IMR-90 (cell line): ENCODE measurements at regions not wholly inside any gene's neighbourhood (a gene's known extent, or its start where the extent isn't known, plus 50 kb on each side); places are given as distances from the start of the nearest gene placed in this dataset.

ENCODE experiments used
- ATAC-seq: fragments of 200-7000 bp; cut with Tn5 transposase; 2 replicates; pipeline ENCODE4 v1.9.1; 2020; ENCODE audit warnings: low read depth, mild to moderate bottlenecking, moderate library complexity
- BruUV-seq: library from RNA; stranded (reverse); fragments of 400-500 nt; replicated peaks from 2 replicates; lab custom pipeline; 2021; lab: Mats Ljungman, UMichigan
- CTCF ChIA-PET: fragments of 300-600 bp; formaldehyde crosslinking; extraction: SDS; loops from one replicate; lab custom pipeline; 2021; ENCODE audit warnings: antibody characterized with exemption; lab: Yijun Ruan, JAX
- POLR2A ChIA-PET: fragments of 300-600 bp; sonication (Branson Sonifier 250); formaldehyde crosslinking; loops from one replicate; lab custom pipeline; 2022; ENCODE audit warnings: antibody characterized with exemption; ENCODE audit not compliant: unreplicated experiment; lab: Charles Lee
- DNase-seq: peaks from one replicate; pipeline ENCODE4 v3.0.0; 2013
- H2AFZ ChIP-seq: replicated peaks from 2 replicates; pipeline ENCODE3; 2013; ENCODE audit warnings: low read length, mild to moderate bottlenecking; ENCODE audit not compliant: poor library complexity
- H2AK5ac ChIP-seq: 2 replicates; pipeline ENCODE4 v1.6.1; 2013; ENCODE audit warnings: low read depth, low read length, inconsistent platforms
- H2AK9ac ChIP-seq: replicated peaks from 2 replicates; pipeline ENCODE3; 2013; ENCODE audit warnings: mild to moderate bottlenecking, low read depth, low read length, moderate library complexity; ENCODE audit not compliant: poor library complexity
- H2BK120ac ChIP-seq: 2 replicates; pipeline ENCODE4 v1.6.1; 2013; ENCODE audit warnings: low read depth, low read length, inconsistent platforms
- H2BK15ac ChIP-seq: 3 replicates; pipeline ENCODE4 v1.6.1; 2013; ENCODE audit warnings: low read depth, low read length, inconsistent platforms
- H2BK20ac ChIP-seq: 2 replicates; pipeline ENCODE4 v1.6.1; 2013; ENCODE audit warnings: low read depth, mild to moderate bottlenecking, inconsistent platforms, low read length, moderate library complexity
- H2BK5ac ChIP-seq: 2 replicates; pipeline ENCODE4 v1.6.1; 2013; ENCODE audit warnings: mild to moderate bottlenecking, low read depth, low read length, inconsistent platforms; ENCODE audit not compliant: poor library complexity, severe bottlenecking
- H3K14ac ChIP-seq: replicated peaks from 2 replicates; pipeline ENCODE4 v1.6.1; 2013; ENCODE audit warnings: low read depth, low read length, inconsistent platforms
- H3K18ac ChIP-seq: 2 replicates; pipeline ENCODE4 v1.6.1; 2013; ENCODE audit warnings: low read depth, low read length, control low read depth
- H3K23ac ChIP-seq: 2 replicates; pipeline ENCODE4 v1.6.1; 2013; ENCODE audit warnings: low read depth, low read length, inconsistent platforms
- H3K27ac ChIP-seq: 2 replicates; pipeline ENCODE4 v1.5.1; 2013; ENCODE audit warnings: mild to moderate bottlenecking, control low read depth, low read length; ENCODE audit not compliant: insufficient read depth
- H3K27me3 ChIP-seq: 2 replicates; pipeline ENCODE4 v1.6.1; 2013; ENCODE audit warnings: low read length; ENCODE audit not compliant: control insufficient read depth, insufficient read depth
- H3K36me3 ChIP-seq: 2 replicates; pipeline ENCODE4 v1.6.1; 2013; ENCODE audit warnings: low read length, mixed read lengths; ENCODE audit not compliant: control insufficient read depth, insufficient read depth
- H3K4ac ChIP-seq: 2 replicates; pipeline ENCODE4 v1.6.1; 2013; ENCODE audit warnings: low read depth, low read length, inconsistent platforms
- H3K4me1 ChIP-seq: 2 replicates; pipeline ENCODE4 v1.6.1; 2013; ENCODE audit warnings: low read length, mixed read lengths; ENCODE audit not compliant: control insufficient read depth, insufficient read depth
- H3K4me2 ChIP-seq: 2 replicates; pipeline ENCODE4 v1.6.1; 2013; ENCODE audit warnings: low read depth, mild to moderate bottlenecking, control low read depth, low read length, moderate library complexity
- H3K4me3 ChIP-seq: 2 replicates; pipeline ENCODE4 v1.5.1; 2013; ENCODE audit warnings: low read depth, mild to moderate bottlenecking, control low read depth, low read length, moderate library complexity; ENCODE audit not compliant: insufficient read depth
- H3K56ac ChIP-seq: 2 replicates; pipeline ENCODE4 v1.6.1; 2013; ENCODE audit warnings: low read length, inconsistent platforms; ENCODE audit not compliant: insufficient read depth; ENCODE audit errors: extremely low read depth
- H3K79me1 ChIP-seq, 2 experiments: 2 replicates each; pipeline ENCODE4 v1.6.1; 2013; ENCODE audit warnings: low read length in 2 of 2, inconsistent platforms in 1 of 2, low read depth in 1 of 2
- H3K9ac ChIP-seq: 2 replicates; pipeline ENCODE4 v1.6.1; 2013; ENCODE audit warnings: low read depth, low read length, control low read depth
- H3K9me1 ChIP-seq: 2 replicates; pipeline ENCODE4 v1.6.1; 2013; ENCODE audit warnings: low read length, inconsistent platforms; ENCODE audit not compliant: insufficient read depth
- H3K9me3 ChIP-seq: 2 replicates; pipeline ENCODE4 v1.6.1; 2013; ENCODE audit warnings: low read length; ENCODE audit not compliant: control insufficient read depth, insufficient read depth
- H4K20me1 ChIP-seq: 2 replicates; pipeline ENCODE4 v1.6.1; 2013; ENCODE audit warnings: low read length, inconsistent platforms; ENCODE audit not compliant: insufficient read depth
- H4K5ac ChIP-seq: 2 replicates; pipeline ENCODE4 v1.6.1; 2013; ENCODE audit warnings: mild to moderate bottlenecking, low read depth, low read length, control low read depth
- H4K8ac ChIP-seq, 2 experiments: 2 replicates each; pipeline ENCODE4 v1.6.1; 2013; ENCODE audit warnings: low read depth in 2 of 2, low read length in 2 of 2, control low read depth in 1 of 2, inconsistent platforms in 1 of 2
- H4K91ac ChIP-seq: 2 replicates; pipeline ENCODE4 v1.6.1; 2013; ENCODE audit warnings: low read depth, low read length, inconsistent platforms; ENCODE audit not compliant: insufficient read depth
- BHLHE40 ChIP-seq: fragments of 150-350 bp; IDR thresholded peaks from 2 replicates; pipeline ENCODE4 v1.6.1; 2016; ENCODE audit warnings: mild to moderate bottlenecking, low read depth, low read length
- CEBPB ChIP-seq: IDR thresholded peaks from 2 replicates; pipeline ENCODE4 v1.6.1; 2012; ENCODE audit warnings: low read depth, low read length, improper control_type of control experiment
- CHD1 ChIP-seq: IDR thresholded peaks from 2 replicates; pipeline ENCODE4 v1.6.1; 2012; ENCODE audit warnings: low read depth, low read length, improper control_type of control experiment
- CTCF ChIP-seq: conservative IDR thresholded peaks from 2 replicates; pipeline ENCODE4 v1.5.1; 2012; ENCODE audit warnings: mild to moderate bottlenecking, low read depth, low read length, improper control_type of control experiment
- FOS ChIP-seq: fragments of 150-350 bp; IDR thresholded peaks from 2 replicates; pipeline ENCODE4 v1.6.1; 2016; ENCODE audit warnings: low read depth, low read length
- MAFK ChIP-seq: IDR thresholded peaks from 2 replicates; pipeline ENCODE4 v1.6.1; 2012; ENCODE audit warnings: low read depth, low read length, improper control_type of control experiment
- MAZ ChIP-seq: IDR thresholded peaks from 2 replicates; pipeline ENCODE4 v1.6.1; 2012; ENCODE audit warnings: low read depth, mild to moderate bottlenecking, low read length, improper control_type of control experiment, moderate library complexity, borderline replicate concordance
- MXI1 ChIP-seq: IDR thresholded peaks from 2 replicates; pipeline ENCODE4 v1.6.1; 2012; ENCODE audit warnings: low read depth, mild to moderate bottlenecking, low read length, moderate library complexity, borderline replicate concordance
- NFE2L2 ChIP-seq: fragments of 150-350 bp; IDR thresholded peaks from 2 replicates; pipeline ENCODE4 v1.6.1; 2016; ENCODE audit warnings: low read depth, mild to moderate bottlenecking, low read length
- POLR2A ChIP-seq: IDR thresholded peaks from 2 replicates; pipeline ENCODE4 v1.6.1; 2012; ENCODE audit warnings: mild to moderate bottlenecking, low read depth, low read length
- RAD21 ChIP-seq: IDR thresholded peaks from 2 replicates; pipeline ENCODE4 v1.6.1; 2012; ENCODE audit warnings: low read length, improper control_type of control experiment
- RCOR1 ChIP-seq: IDR thresholded peaks from 2 replicates; pipeline ENCODE4 v1.6.1; 2012; ENCODE audit warnings: mild to moderate bottlenecking, low read length, improper control_type of control experiment; ENCODE audit not compliant: insufficient replicate concordance
- RFX5 ChIP-seq: IDR thresholded peaks from 2 replicates; pipeline ENCODE4 v1.8.0; 2012; ENCODE audit warnings: low read depth, mild to moderate bottlenecking, low read length, moderate library complexity
- SMC3 ChIP-seq: fragments of 150-350 bp; IDR thresholded peaks from 2 replicates; pipeline ENCODE4 v1.6.1; 2016; ENCODE audit warnings: low read depth, mild to moderate bottlenecking, antibody characterized with exemption, low read length, moderate library complexity
- WGBS, 2 experiments: methylation state at CpG; one replicate each; pipeline versions ENCODE4 v1.1.5 to v1.1.7; 2013; ENCODE audit warnings: missing lambda C conversion rate in 2 of 2; ENCODE audit not compliant: insufficient read length in 1 of 2; ENCODE audit errors: extremely low coverage in 2 of 2; 5-methylcytosine and 5-hydroxymethylcytosine counted together
- dilution Hi-C: fragments of 300-500 bp; cut with HindIII; formaldehyde crosslinking; loops from one replicate; pipeline ENCODE4 v1.14.3; 2018; ENCODE audit warnings: low sequenced_read_pairs; ENCODE audit not compliant: unreplicated experiment
- in situ Hi-C: fragments of 300-500 bp; cut with MboI; formaldehyde crosslinking; loops from 3 replicates; pipeline ENCODE4 v1.14.3; 2019; ENCODE audit warnings: low sequenced_read_pairs, inconsistent platforms, mixed read lengths
- intact Hi-C: fragments of 100-400 bp; cut with micrococcal nuclease; formaldehyde crosslinking; loops from 2 replicates; pipeline ENCODE4 v1.10.0; 2022
- TF ChIP-seq, protein P1 (sequence below): fragments of 150-350 bp; IDR thresholded peaks from 2 replicates; pipeline ENCODE4 v1.6.1; 2016; ENCODE audit warnings: low read depth, mild to moderate bottlenecking, low read length, moderate library complexity, borderline replicate concordance
- TF ChIP-seq, protein P2 (sequence below): fragments of 150-350 bp; IDR thresholded peaks from 2 replicates; pipeline ENCODE4 v1.6.1; 2017; ENCODE audit warnings: mild to moderate bottlenecking, antibody characterized with exemption, low read length, low read depth

DNA sequence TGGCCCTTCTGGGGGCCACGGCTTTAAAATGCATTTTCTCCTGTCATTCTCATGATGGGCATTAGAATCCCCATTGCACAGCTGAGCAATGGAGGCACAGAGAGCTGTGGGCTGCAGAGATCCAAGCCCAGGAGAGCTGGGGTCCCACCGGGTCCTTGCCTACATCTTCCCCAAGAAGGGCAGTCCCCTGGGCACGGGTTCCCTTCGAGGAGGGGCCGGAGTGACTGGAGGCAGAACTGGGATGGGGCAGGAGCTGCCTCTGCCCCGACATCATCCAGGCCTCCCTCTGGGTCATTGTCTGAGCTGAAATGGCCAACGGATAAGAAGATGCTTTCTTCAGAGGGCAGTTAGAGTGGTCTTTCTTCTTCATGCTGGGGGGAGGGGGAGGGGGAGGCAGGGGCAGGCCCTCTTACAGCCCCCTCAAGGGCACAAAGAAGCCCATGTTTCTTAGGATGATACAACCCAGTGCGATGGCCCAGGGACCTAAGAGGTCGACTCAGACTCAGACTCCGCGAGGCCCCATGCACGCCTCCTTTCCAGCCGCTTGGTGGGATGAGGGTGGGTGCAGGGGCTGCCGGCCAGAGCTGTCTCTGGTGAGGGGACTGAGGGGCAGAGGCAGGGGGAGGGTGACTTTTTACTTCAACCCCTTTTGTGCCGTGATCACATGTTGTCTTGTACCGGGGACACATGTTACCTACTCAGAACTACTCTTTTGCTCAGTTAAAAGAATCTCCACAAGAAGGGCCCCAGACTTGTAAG is 112.4 kb upstream of the IRX2 start:
- BruUV-seq = no TSS peak
- H2BK20ac ChIP-seq = no peak overlapping the region
- no peak overlapping the region for H3K9ac ChIP-seq
- DNase-seq (no peak), ATAC-seq (no peak)
- H3K4ac ChIP-seq = no peak overlapping the region
- H2AFZ ChIP-seq = no peak overlapping the region
- H4K20me1 ChIP-seq = no peaks in the 10 kb centered on the region
- no peak overlapping the region for H3K56ac ChIP-seq
- in situ Hi-C loops (no loop called here), dilution Hi-C loops (no loop called here), intact Hi-C loops (no loop called here)
- peaks cover 38% of the 10 kb centered on the region for H3K9me3 ChIP-seq
- H2BK5ac ChIP-seq = no peak overlapping the region
- no peaks in the 10 kb centered on the region for H3K9me1 ChIP-seq
- H4K8ac ChIP-seq = no peak overlapping the region
- no peaks in the 10 kb centered on the region for H3K79me1 ChIP-seq
- CTCF ChIA-PET = no interaction called here
- no peak overlapping the region for H3K23ac ChIP-seq
- H3K27me3 ChIP-seq = no peaks in the 10 kb centered on the region
- no peak overlapping the region for H2AK9ac ChIP-seq
- POLR2A ChIA-PET = no interaction called here
- TF ChIP-seq MAZ (no peak), MAFK (no peak), RFX5 (no peak), RAD21 (no peak), CTCF (no peak), BHLHE40 (no peak), POLR2A (no peak), CHD1 (no peak), RCOR1 (no peak), SMC3 (no peak), MXI1 (no peak), FOS (no peak), NFE2L2 (no peak), CEBPB (no peak)
- TF ChIP-seq, protein P1, sequence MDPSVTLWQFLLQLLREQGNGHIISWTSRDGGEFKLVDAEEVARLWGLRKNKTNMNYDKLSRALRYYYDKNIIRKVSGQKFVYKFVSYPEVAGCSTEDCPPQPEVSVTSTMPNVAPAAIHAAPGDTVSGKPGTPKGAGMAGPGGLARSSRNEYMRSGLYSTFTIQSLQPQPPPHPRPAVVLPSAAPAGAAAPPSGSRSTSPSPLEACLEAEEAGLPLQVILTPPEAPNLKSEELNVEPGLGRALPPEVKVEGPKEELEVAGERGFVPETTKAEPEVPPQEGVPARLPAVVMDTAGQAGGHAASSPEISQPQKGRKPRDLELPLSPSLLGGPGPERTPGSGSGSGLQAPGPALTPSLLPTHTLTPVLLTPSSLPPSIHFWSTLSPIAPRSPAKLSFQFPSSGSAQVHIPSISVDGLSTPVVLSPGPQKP = no peak
- TF ChIP-seq, protein P2, sequence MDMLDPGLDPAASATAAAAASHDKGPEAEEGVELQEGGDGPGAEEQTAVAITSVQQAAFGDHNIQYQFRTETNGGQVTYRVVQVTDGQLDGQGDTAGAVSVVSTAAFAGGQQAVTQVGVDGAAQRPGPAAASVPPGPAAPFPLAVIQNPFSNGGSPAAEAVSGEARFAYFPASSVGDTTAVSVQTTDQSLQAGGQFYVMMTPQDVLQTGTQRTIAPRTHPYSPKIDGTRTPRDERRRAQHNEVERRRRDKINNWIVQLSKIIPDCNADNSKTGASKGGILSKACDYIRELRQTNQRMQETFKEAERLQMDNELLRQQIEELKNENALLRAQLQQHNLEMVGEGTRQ = no peak
- no peaks in the 10 kb centered on the region for H3K4me1 ChIP-seq
- no peak overlapping the region for H3K4me2 ChIP-seq
- WGBS, 2 experiments = 58% methylated on average over 5 of the region's 16 CpGs; no CpG with 5 or more reads in 1 of the 2 experiments
- H2BK120ac ChIP-seq = no peak overlapping the region
- H2AK5ac ChIP-seq = no peak overlapping the region
- no peak overlapping the region for H4K5ac ChIP-seq
- H3K18ac ChIP-seq = no peak overlapping the region
- H3K4me3 ChIP-seq = no peak overlapping the region
- H2BK15ac ChIP-seq = no peak overlapping the region
- H4K91ac ChIP-seq = no peak overlapping the region
- H3K14ac ChIP-seq = no peak overlapping the region
- H3K27ac ChIP-seq = no peak overlapping the region
- no peaks in the 10 kb centered on the region for H3K36me3 ChIP-seq
